ENCODE measurements at regions not wholly inside any gene's neighbourhood (a gene's known extent, or its start where the extent isn't known, plus 50 kb on each side); places are given as distances from the start of the nearest gene placed in this dataset.

- WGBS (ENCODE audit: insufficient coverage): 86% methylated on average over 1 of the region's 11 CpGs
- Histone ChIP-seq H2AFZ (ENCODE audit: insufficient read depth, low read depth, low read length, poor library complexity, severe bottlenecking) (no peak overlapping the region), H3K9ac (ENCODE audit: low read length) (no peak overlapping the region), H3K4me2 (replicated peaks; ENCODE audit: low read depth, low read length, poor library complexity, severe bottlenecking) (no peak overlapping the region), H3K27ac (ENCODE audit: low read length in 2 of 2) (no peak overlapping the region), H3K36me3 (replicated peaks in 1 of 2; ENCODE audit: control extremely low read depth in 1 of 2, control insufficient read depth in 1 of 2, extremely low read depth in 1 of 2, insufficient read depth in 2 of 2, low read length in 1 of 2) (no peaks in the 10 kb centered on the region), H3K27me3 (replicated peaks in 1 of 4; ENCODE audit: control extremely low read depth in 1 of 4, control insufficient read depth in 3 of 4, insufficient read depth in 4 of 4, low read length in 3 of 4) (no peaks in the 10 kb centered on the region), H3K4me1 (ENCODE audit: control insufficient read depth in 2 of 2, insufficient read depth in 2 of 2, low read length in 2 of 2) (no peaks in the 10 kb centered on the region), H4K20me1 (ENCODE audit: control insufficient read depth, insufficient read depth, low read length, poor library complexity, severe bottlenecking) (no peaks in the 10 kb centered on the region), H3K79me2 (ENCODE audit: control insufficient read depth, insufficient read depth, low read length) (no peaks in the 10 kb centered on the region), H3K9me3 (ENCODE audit: control extremely low read depth in 1 of 3, control insufficient read depth in 2 of 3, insufficient read depth in 1 of 3, low read length in 2 of 3) (no peaks in the 10 kb centered on the region), H3K4me3 (ENCODE audit: control extremely low read depth in 1 of 5, extremely low read depth in 1 of 5, insufficient read depth in 1 of 5, low read depth in 2 of 5, low read length in 4 of 5) (no peak overlapping the region)
- no peak overlapping the region for H3K27ac Mint-ChIP-seq
- H3K4me1 Mint-ChIP-seq: no peaks in the 10 kb centered on the region
- ChIA-PET POLR2A (no interaction called here), CTCF (no interaction called here)
- DNase-seq (no peak), ATAC-seq (ENCODE audit: low read depth) (no peak)
- H3K9me3 Mint-ChIP-seq (ENCODE audit: insufficient read depth): no peaks in the 10 kb centered on the region
- TF ChIP-seq, protein P1, sequence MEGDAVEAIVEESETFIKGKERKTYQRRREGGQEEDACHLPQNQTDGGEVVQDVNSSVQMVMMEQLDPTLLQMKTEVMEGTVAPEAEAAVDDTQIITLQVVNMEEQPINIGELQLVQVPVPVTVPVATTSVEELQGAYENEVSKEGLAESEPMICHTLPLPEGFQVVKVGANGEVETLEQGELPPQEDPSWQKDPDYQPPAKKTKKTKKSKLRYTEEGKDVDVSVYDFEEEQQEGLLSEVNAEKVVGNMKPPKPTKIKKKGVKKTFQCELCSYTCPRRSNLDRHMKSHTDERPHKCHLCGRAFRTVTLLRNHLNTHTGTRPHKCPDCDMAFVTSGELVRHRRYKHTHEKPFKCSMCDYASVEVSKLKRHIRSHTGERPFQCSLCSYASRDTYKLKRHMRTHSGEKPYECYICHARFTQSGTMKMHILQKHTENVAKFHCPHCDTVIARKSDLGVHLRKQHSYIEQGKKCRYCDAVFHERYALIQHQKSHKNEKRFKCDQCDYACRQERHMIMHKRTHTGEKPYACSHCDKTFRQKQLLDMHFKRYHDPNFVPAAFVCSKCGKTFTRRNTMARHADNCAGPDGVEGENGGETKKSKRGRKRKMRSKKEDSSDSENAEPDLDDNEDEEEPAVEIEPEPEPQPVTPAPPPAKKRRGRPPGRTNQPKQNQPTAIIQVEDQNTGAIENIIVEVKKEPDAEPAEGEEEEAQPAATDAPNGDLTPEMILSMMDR (IDR thresholded peaks at IDR 0.05): no peak
- TF ChIP-seq EZH2 (IDR thresholded peaks at IDR 0.05; ENCODE audit: borderline replicate concordance, insufficient read depth, low read depth, low read length, poor library complexity, severe bottlenecking): no peak
- H3K4me3 Mint-ChIP-seq: no peak overlapping the region
- H3K27me3 Mint-ChIP-seq: no peaks in the 10 kb centered on the region
- intact Hi-C loops (cut with micrococcal nuclease): no loop called here
These were observed 143.9 kb downstream of the KCNJ2 start for GRCh38 chr17:70313086-70313852.

- no peak overlapping the region for H3K4me2 ChIP-seq (replicated peaks; ENCODE audit: low read depth, low read length, poor library complexity, severe bottlenecking)
- Mint-ChIP-seq H3K27ac (no peak overlapping the region), H3K4me3 (no peak overlapping the region), H3K4me1 (no peaks in the 10 kb centered on the region), H3K9me3 (ENCODE audit: insufficient read depth) (no peaks in the 10 kb centered on the region), H3K27me3 (no peaks in the 10 kb centered on the region)
- intact Hi-C loops (cut with micrococcal nuclease): no loop called here
- no peaks in the 10 kb centered on the region for H3K79me2 ChIP-seq (ENCODE audit: control insufficient read depth, insufficient read depth, low read length)
- H2AFZ ChIP-seq (ENCODE audit: insufficient read depth, low read depth, low read length, poor library complexity, severe bottlenecking): no peak overlapping the region
- no peaks in the 10 kb centered on the region for H4K20me1 ChIP-seq (ENCODE audit: control insufficient read depth, insufficient read depth, low read length, poor library complexity, severe bottlenecking)
- no peak for TF ChIP-seq EZH2 (IDR thresholded peaks at IDR 0.05; ENCODE audit: borderline replicate concordance, insufficient read depth, low read depth, low read length, poor library complexity, severe bottlenecking)
- TF ChIP-seq, protein P1 (IDR thresholded peaks at IDR 0.05): no peak
- ATAC-seq (ENCODE audit: low read depth) (no peak), DNase-seq (no peak)
- no CpG with 5 or more reads among the region's 2 CpGs for WGBS (ENCODE audit: insufficient coverage)
- H3K4me1 ChIP-seq (ENCODE audit: control insufficient read depth in 2 of 2, insufficient read depth in 2 of 2, low read length in 2 of 2): no peaks in the 10 kb centered on the region
- no peaks in the 10 kb centered on the region for H3K36me3 ChIP-seq (replicated peaks in 1 of 2; ENCODE audit: control extremely low read depth in 1 of 2, control insufficient read depth in 1 of 2, extremely low read depth in 1 of 2, insufficient read depth in 2 of 2, low read length in 1 of 2)
- H3K27ac ChIP-seq (ENCODE audit: low read length in 2 of 2): no peak overlapping the region
- CTCF ChIA-PET: no interaction called here
- no peak overlapping the region for H3K4me3 ChIP-seq (ENCODE audit: control extremely low read depth in 1 of 5, extremely low read depth in 1 of 5, insufficient read depth in 1 of 5, low read depth in 2 of 5, low read length in 4 of 5)
- H3K27me3 ChIP-seq (replicated peaks in 1 of 4; ENCODE audit: control extremely low read depth in 1 of 4, control insufficient read depth in 3 of 4, insufficient read depth in 4 of 4, low read length in 3 of 4): no peaks in the 10 kb centered on the region
- H3K9me3 ChIP-seq (ENCODE audit: control extremely low read depth in 1 of 3, control insufficient read depth in 2 of 3, insufficient read depth in 1 of 3, low read length in 2 of 3): no peaks in the 10 kb centered on the region
- POLR2A ChIA-PET: no interaction called here
- H3K9ac ChIP-seq (ENCODE audit: low read length): no peak overlapping the region
These were observed 144.8 kb downstream of the KCNJ2 start for GRCh38 chr17:70314096-70314495.

Measured in B cell (primary cell).